B cell (primary cell): ENCODE measurements at regions not wholly inside any gene's neighbourhood (a gene's known extent, or its start where the extent isn't known, plus 50 kb on each side); places are given as distances from the start of the nearest gene placed in this dataset.

Experiments
- ATAC-seq: fragments of 200-7000 bp; cut with Tn5 transposase; one replicate; pipeline ENCODE4 v1.10.0; 2021; ENCODE audit warnings: low read depth, mild to moderate bottlenecking, moderate number of reproducible peaks, moderate library complexity
- CTCF ChIA-PET: fragments of 350-600 bp; sonication (Branson Sonifier 250); formaldehyde crosslinking; loops from one replicate; lab custom pipeline; 2021; ENCODE audit warnings: antibody characterized with exemption, inconsistent platforms; lab: Charles Lee
- POLR2A ChIA-PET: fragments of 350-600 bp; sonication (Branson Sonifier 250); formaldehyde crosslinking; loops from one replicate; lab custom pipeline; 2021; ENCODE audit warnings: antibody characterized with exemption; lab: Charles Lee
- DNase-seq: peaks from one replicate; pipeline ENCODE4 v3.0.0; 2013
- H2AFZ ChIP-seq: 2 replicates; pipeline ENCODE4 v1.6.1; 2012; ENCODE audit warnings: mild to moderate bottlenecking, low read depth, low read length; ENCODE audit not compliant: insufficient read depth, poor library complexity, severe bottlenecking
- H3K27ac ChIP-seq, 2 donors: 1 replicate in 1 of 2; 2 replicates in 1 of 2; pipeline ENCODE4 v1.5.1; 2012 to 2013; ENCODE audit warnings: low read length in 2 of 2, mild to moderate bottlenecking in 2 of 2, moderate library complexity in 1 of 2
- H3K27me3 ChIP-seq, 4 experiments: fragments of 200-600 bp in 1 of 4; sonication (generic) in 1 of 4; replicated peaks in 1 of 4; 1 replicate in 2 of 4; 2 replicates in 2 of 4; pipeline versions ENCODE4 v1.6.1 to v1.7.0; 2013 to 2016; ENCODE audit warnings: low read length in 3 of 4, mild to moderate bottlenecking in 2 of 4, mixed read lengths in 1 of 4, moderate library complexity in 1 of 4; ENCODE audit not compliant: insufficient read depth in 4 of 4, control insufficient read depth in 3 of 4; ENCODE audit errors: control extremely low read depth in 1 of 4
- H3K36me3 ChIP-seq, 2 experiments: replicated peaks in 1 of 2; 1 replicate in 1 of 2; 2 replicates in 1 of 2; pipeline versions ENCODE4 v1.6.1 to v1.7.1; 2013; ENCODE audit warnings: low read length in 1 of 2; ENCODE audit not compliant: insufficient read depth in 2 of 2, control insufficient read depth in 1 of 2; ENCODE audit errors: control extremely low read depth in 1 of 2, extremely low read depth in 1 of 2
- H3K4me1 ChIP-seq, 2 donors: fragments of 200-600 bp in 1 of 2; sonication (generic) in 1 of 2; 1 replicate in 1 of 2; 2 replicates in 1 of 2; pipeline versions ENCODE4 v1.5.1 to v1.6.1; 2013 to 2017; ENCODE audit warnings: low read length in 2 of 2; ENCODE audit not compliant: control insufficient read depth in 2 of 2, insufficient read depth in 2 of 2
- H3K4me2 ChIP-seq: replicated peaks from 2 replicates; pipeline ENCODE3; 2012; ENCODE audit warnings: mild to moderate bottlenecking, low read depth, low read length; ENCODE audit not compliant: poor library complexity, severe bottlenecking
- H3K4me3 ChIP-seq, 5 experiments: fragments of 200-600 bp in 1 of 5; sonication (generic) in 1 of 5; 1 replicate in 3 of 5; 2 replicates in 2 of 5; pipeline versions ENCODE4 v1.5.1 to v1.7.0; 2011 to 2016; ENCODE audit warnings: low read length in 4 of 5, mild to moderate bottlenecking in 4 of 5, low read depth in 2 of 5, control low read depth in 1 of 5, moderate library complexity in 1 of 5; ENCODE audit not compliant: insufficient read depth in 1 of 5; ENCODE audit errors: control extremely low read depth in 1 of 5, extremely low read depth in 1 of 5
- H3K79me2 ChIP-seq: fragments of 200-600 bp; sonication (generic); one replicate; pipeline ENCODE4 v1.6.0; 2016; ENCODE audit warnings: low read length; ENCODE audit not compliant: control insufficient read depth, insufficient read depth
- H3K9ac ChIP-seq: fragments of 200-600 bp; sonication (generic); 2 replicates; pipeline ENCODE4 v1.6.1; 2017; ENCODE audit warnings: mild to moderate bottlenecking, low read length, moderate library complexity
- H3K9me3 ChIP-seq, 3 donors: one replicate each; pipeline versions ENCODE4 v1.6.1 to v1.7.1; 2013; ENCODE audit warnings: low read length in 2 of 3; ENCODE audit not compliant: control insufficient read depth in 2 of 3, insufficient read depth in 1 of 3; ENCODE audit errors: control extremely low read depth in 1 of 3
- H4K20me1 ChIP-seq: 2 replicates; pipeline ENCODE4 v1.6.0; 2012; ENCODE audit warnings: mild to moderate bottlenecking, low read length; ENCODE audit not compliant: insufficient read depth, control insufficient read depth, poor library complexity, severe bottlenecking
- H3K27ac Mint-ChIP-seq: one replicate; pipeline ENCODE4 v1.8.0; 2021; ENCODE audit warnings: mixed read lengths
- H3K27me3 Mint-ChIP-seq: one replicate; pipeline ENCODE4 v1.8.0; 2021; ENCODE audit warnings: mixed read lengths
- H3K4me1 Mint-ChIP-seq: one replicate; pipeline ENCODE4 v1.8.0; 2021; ENCODE audit warnings: mixed read lengths
- H3K4me3 Mint-ChIP-seq: one replicate; pipeline ENCODE4 v1.8.0; 2021; ENCODE audit warnings: mixed read lengths
- H3K9me3 Mint-ChIP-seq: one replicate; pipeline ENCODE4 v1.8.0; 2022; ENCODE audit warnings: mixed read lengths; ENCODE audit not compliant: insufficient read depth
- CTCF ChIP-seq: fragments of 200-600 bp; IDR thresholded peaks from one replicate; pipeline ENCODE4 v1.8.0; 2022; ENCODE audit warnings: antibody characterized with exemption, mild to moderate bottlenecking
- EZH2 ChIP-seq: IDR thresholded peaks from 2 replicates; pipeline ENCODE4 v1.6.1; 2012; ENCODE audit warnings: borderline replicate concordance, low read depth, mild to moderate bottlenecking, moderate library complexity, low read length; ENCODE audit not compliant: insufficient read depth, poor library complexity, severe bottlenecking
- WGBS: methylation state at CpG from one replicate; pipeline ENCODE4 v1.1.5; 2013; ENCODE audit warnings: missing lambda C conversion rate; ENCODE audit not compliant: insufficient coverage; 5-methylcytosine and 5-hydroxymethylcytosine counted together
- intact Hi-C: fragments of 100-400 bp; cut with micrococcal nuclease; formaldehyde crosslinking; loops from one replicate; pipeline ENCODE4 v1.10.0; 2022

GRCh38 chr3:78430741-78431140 is 1337.1 kb downstream of the ROBO1 start:
- no peak overlapping the region for H3K27ac ChIP-seq
- H3K4me1 ChIP-seq = no peaks in the 10 kb centered on the region
- H3K27ac Mint-ChIP-seq = no peak overlapping the region
- ChIA-PET CTCF (no interaction called here), POLR2A (no interaction called here)
- no peaks in the 10 kb centered on the region for H3K9me3 ChIP-seq
- no peak for TF ChIP-seq CTCF
- no peak for TF ChIP-seq EZH2
- no peak overlapping the region for H3K4me2 ChIP-seq
- no peaks in the 10 kb centered on the region for H3K27me3 ChIP-seq
- H3K27me3 Mint-ChIP-seq = no peaks in the 10 kb centered on the region
- no peaks in the 10 kb centered on the region for H3K79me2 ChIP-seq
- H3K4me1 Mint-ChIP-seq = no peaks in the 10 kb centered on the region
- H3K9ac ChIP-seq = no peak overlapping the region
- peaks cover 6% of the 10 kb centered on the region for H3K9me3 Mint-ChIP-seq
- no peak overlapping the region for H2AFZ ChIP-seq
- intact Hi-C loops = no loop called here
- no peak overlapping the region for H3K4me3 Mint-ChIP-seq
- ATAC-seq (no peak), DNase-seq (no peak)
- no peaks in the 10 kb centered on the region for H3K36me3 ChIP-seq
- H3K4me3 ChIP-seq = no peak overlapping the region
- WGBS = no CpG with 5 or more reads among the region's 1 CpG
- H4K20me1 ChIP-seq = no peaks in the 10 kb centered on the region

- ChIA-PET POLR2A (no interaction called here), CTCF (no interaction called here)
- Histone ChIP-seq H3K27ac (no peak overlapping the region), H3K79me2 (no peaks in the 10 kb centered on the region), H3K4me3 (no peak overlapping the region), H4K20me1 (no peaks in the 10 kb centered on the region), H3K4me1 (no peaks in the 10 kb centered on the region), H3K9ac (no peak overlapping the region), H3K27me3 (no peaks in the 10 kb centered on the region), H3K4me2 (no peak overlapping the region), H2AFZ (no peak overlapping the region), H3K36me3 (no peaks in the 10 kb centered on the region), H3K9me3 (no peaks in the 10 kb centered on the region)
- DNase-seq (no peak), ATAC-seq (no peak)
- WGBS = no CpG with 5 or more reads among the region's 3 CpGs
- TF ChIP-seq EZH2 (no peak), CTCF (no peak)
- Mint-ChIP-seq H3K4me1 (no peaks in the 10 kb centered on the region), H3K9me3 (peaks cover 7% of the 10 kb centered on the region), H3K27me3 (no peaks in the 10 kb centered on the region), H3K4me3 (no peak overlapping the region), H3K27ac (no peak overlapping the region)
- intact Hi-C loops = no loop called here
Observed at GRCh38 chr3:78434801-78435200, 1333.0 kb downstream of the ROBO1 start.
